ENCODE measurements at regions not wholly inside any gene's neighbourhood (a gene's known extent, or its start where the extent isn't known, plus 50 kb on each side); places are given as distances from the start of the nearest gene placed in this dataset.
"Not testable (repeated sequence)": the region's sequence is repeated elsewhere in the genome, so short reads cannot be mapped to it uniquely, and the experiment has no call there.

GRCh38 chr6:82419132-82419581 lies 55.5 kb downstream of the TPBG start:
- no peak for DNase-seq (ENCODE audit: low read depth, low spot score)

GRCh38 chr6:82419859-82420258 lies 56.2 kb downstream of the TPBG start:
- no peak for DNase-seq (ENCODE audit: low read depth, low spot score)

- no peak for DNase-seq (ENCODE audit: low read depth, low spot score)
Measured at GRCh38 chr6:82430611-82431010, 67.0 kb downstream of the TPBG start.

GRCh38 chr6:82436740-82437139 lies 73.1 kb downstream of the TPBG start:
- no peak for DNase-seq (ENCODE audit: low read depth, low spot score)

GRCh38 chr6:82437701-82438100 lies 74.1 kb downstream of the TPBG start:
- no peak for DNase-seq (ENCODE audit: low read depth, low spot score)

- DNase-seq (ENCODE audit: low read depth, low spot score), result no peak
Measured at GRCh38 chr6:82441047-82441855, 77.6 kb downstream of the TPBG start.

GRCh38 chr6:82442061-82442719 lies 78.6 kb downstream of the TPBG start:
- DNase-seq (ENCODE audit: low read depth, low spot score), result no peak

- DNase-seq (ENCODE audit: low read depth, low spot score), result no peak
Measured at GRCh38 chr6:82458147-82458546, 94.5 kb downstream of the TPBG start.

- no peak for DNase-seq (ENCODE audit: low read depth, low spot score)
Measured at GRCh38 chr6:82458705-82459104, 95.1 kb downstream of the TPBG start.

GRCh38 chr6:82461536-82461935 lies 97.9 kb downstream of the TPBG start:
- DNase-seq (ENCODE audit: low read depth, low spot score), result no peak

GRCh38 chr6:82467338-82467737 lies 103.7 kb downstream of the TPBG start:
- DNase-seq (ENCODE audit: low read depth, low spot score), result no peak

GRCh38 chr6:82470123-82470522 lies 106.5 kb downstream of the TPBG start:
- not testable (repeated sequence) for DNase-seq (ENCODE audit: low read depth, low spot score)

GRCh38 chr6:82475106-82475505 lies 111.5 kb downstream of the TPBG start:
- not testable (repeated sequence) for DNase-seq (ENCODE audit: low read depth, low spot score)

- no peak for DNase-seq (ENCODE audit: low read depth, low spot score)
Measured at GRCh38 chr6:82484001-82484400, 120.4 kb downstream of the TPBG start.

- peak; percentile 85 for DNase-seq (ENCODE audit: low read depth, low spot score)
Measured at GRCh38 chr6:82484737-82485626, 121.4 kb downstream of the TPBG start.

- no peak for DNase-seq (ENCODE audit: low read depth, low spot score)
Measured at GRCh38 chr6:82487895-82488294, 124.3 kb downstream of the TPBG start.

GRCh38 chr6:82488403-82488802 lies 124.8 kb downstream of the TPBG start:
- DNase-seq (ENCODE audit: low read depth, low spot score), result no peak

- no peak for DNase-seq (ENCODE audit: low read depth, low spot score)
Measured at GRCh38 chr6:82492134-82492533, 128.5 kb downstream of the TPBG start.

GRCh38 chr6:82493467-82493866 lies 129.8 kb downstream of the TPBG start:
- no peak for DNase-seq (ENCODE audit: low read depth, low spot score)

- DNase-seq (ENCODE audit: low read depth, low spot score), result no peak
Measured at GRCh38 chr6:82494367-82494766, 130.8 kb downstream of the TPBG start.

GRCh38 chr6:82501901-82502300 lies 138.3 kb downstream of the TPBG start:
- DNase-seq (ENCODE audit: low read depth, low spot score), result not testable (repeated sequence)

GRCh38 chr6:82506526-82506925 lies 142.9 kb downstream of the TPBG start:
- DNase-seq (ENCODE audit: low read depth, low spot score), result no peak
